Breast epithelium (tissue), 4 donors: ENCODE measurements at regions not wholly inside any gene's neighbourhood (a gene's known extent, or its start where the extent isn't known, plus 50 kb on each side); places are given as distances from the start of the nearest gene placed in this dataset.

ENCODE experiments used
- DNase-seq, 2 donors: peaks; one replicate each; pipeline ENCODE4 v3.0.0-alpha.2; 2019; ENCODE audit warnings: low spot score in 2 of 2
- H3K27ac ChIP-seq, 2 donors: fragments of 200-600 bp; sonication (generic) in 1 of 2; one replicate each; pipeline ENCODE4 v1.5.1; 2016 to 2019; ENCODE audit warnings: mild to moderate bottlenecking in 1 of 2
- H3K27me3 ChIP-seq, 2 donors: fragments of 200-600 bp; sonication (generic) in 1 of 2; one replicate each; pipeline versions ENCODE4 v1.5.1 to v1.6.0; 2017 to 2019; ENCODE audit warnings: control low read depth in 1 of 2, mild to moderate bottlenecking in 1 of 2
- H3K36me3 ChIP-seq: fragments of 200-600 bp; one replicate; pipeline ENCODE4 v1.5.1; 2019
- H3K4me1 ChIP-seq, 2 donors: fragments of 200-600 bp; sonication (generic); one replicate each; pipeline ENCODE4 v1.5.1; 2016 to 2019; ENCODE audit warnings: control low read depth in 1 of 2
- H3K4me3 ChIP-seq, 3 donors: fragments of 200-600 bp; sonication (generic); 1 replicate in 2 of 3; 2 replicates in 1 of 3; pipeline ENCODE4 v1.5.1; 2016 to 2019; ENCODE audit warnings: mild to moderate bottlenecking in 3 of 3, moderate library complexity in 2 of 3
- H3K9me3 ChIP-seq, 2 donors: fragments of 200-600 bp; sonication (generic) in 1 of 2; one replicate each; pipeline ENCODE4 v1.5.1; 2016 to 2019; ENCODE audit warnings: control low read depth in 1 of 2
- CTCF ChIP-seq, 3 donors: fragments of 450-650 bp; IDR thresholded peaks; one replicate each; pipeline ENCODE4 v1.5.1; 2016 to 2017; ENCODE audit warnings: antibody characterized with exemption in 3 of 3, mild to moderate bottlenecking in 3 of 3, moderate library complexity in 3 of 3
- POLR2A ChIP-seq: fragments of 450-650 bp; IDR thresholded peaks from one replicate; pipeline ENCODE4 v1.6.1; 2016; ENCODE audit warnings: antibody characterized with exemption, mild to moderate bottlenecking, moderate library complexity
- POLR2AphosphoS5 ChIP-seq, 3 donors: sonication (generic); formaldehyde crosslinking; IDR thresholded peaks; one replicate each; pipeline ENCODE4 v1.6.1; 2017; ENCODE audit warnings: antibody characterized with exemption in 3 of 3
- intact Hi-C: fragments of 100-400 bp; cut with DNase I; formaldehyde crosslinking; loops from one replicate; pipeline ENCODE4 v1.15.1; 2023; ENCODE audit warnings: low total_unique reads

GRCh38 chr5:117191251-117191650 lies 616.6 kb upstream of the SEMA6A start:
- no peaks in the 10 kb centered on the region for H3K4me1 ChIP-seq
- no peaks in the 10 kb centered on the region for H3K9me3 ChIP-seq
- no peak overlapping the region for H3K27ac ChIP-seq
- no peak for DNase-seq
- H3K27me3 ChIP-seq: no peaks in the 10 kb centered on the region
- H3K36me3 ChIP-seq: no peaks in the 10 kb centered on the region
- intact Hi-C loops: no loop called here
- TF ChIP-seq POLR2AphosphoS5 (IDR thresholded peaks at IDR 0.05): no peak
- no peak for TF ChIP-seq POLR2A
- TF ChIP-seq CTCF (IDR thresholded peaks at IDR 0.05): no peak
- no peak overlapping the region for H3K4me3 ChIP-seq

DNA sequence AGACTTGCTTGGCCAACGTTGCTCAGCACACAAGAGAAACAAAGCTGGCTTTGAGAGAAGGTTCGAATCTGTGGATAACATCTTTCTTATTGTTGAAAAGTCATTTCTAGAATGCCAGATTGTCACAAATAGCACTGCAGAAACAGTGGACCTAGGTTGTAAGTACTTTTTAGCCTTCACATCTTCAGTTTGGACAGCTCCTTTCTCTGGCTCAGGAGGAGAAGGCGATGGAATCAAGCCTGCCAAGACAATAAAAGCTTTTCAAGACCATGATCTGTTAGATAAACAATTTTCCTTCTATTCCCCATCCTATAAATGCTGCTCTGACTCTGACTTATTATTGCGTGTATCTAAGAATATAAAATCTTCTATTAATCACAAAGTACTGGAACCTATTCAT lies 615.2 kb upstream of the SEMA6A start:
- H3K4me3 ChIP-seq: no peak overlapping the region
- no peaks in the 10 kb centered on the region for H3K4me1 ChIP-seq
- H3K36me3 ChIP-seq: no peaks in the 10 kb centered on the region
- intact Hi-C loops: no loop called here
- TF ChIP-seq CTCF (IDR thresholded peaks at IDR 0.05) (no peak), POLR2AphosphoS5 (IDR thresholded peaks at IDR 0.05) (no peak)
- no peak for DNase-seq
- H3K27ac ChIP-seq: no peak overlapping the region
- H3K9me3 ChIP-seq: no peaks in the 10 kb centered on the region
- H3K27me3 ChIP-seq: no peaks in the 10 kb centered on the region

GRCh38 chr5:117188211-117188610 lies 613.6 kb upstream of the SEMA6A start:
- no peaks in the 10 kb centered on the region for H3K4me1 ChIP-seq
- no peak overlapping the region for H3K4me3 ChIP-seq
- H3K36me3 ChIP-seq: no peaks in the 10 kb centered on the region
- no peaks in the 10 kb centered on the region for H3K9me3 ChIP-seq
- no peak for DNase-seq
- H3K27me3 ChIP-seq: no peaks in the 10 kb centered on the region
- intact Hi-C loops: no loop called here
- no peak for TF ChIP-seq POLR2A
- no peak overlapping the region for H3K27ac ChIP-seq

DNA sequence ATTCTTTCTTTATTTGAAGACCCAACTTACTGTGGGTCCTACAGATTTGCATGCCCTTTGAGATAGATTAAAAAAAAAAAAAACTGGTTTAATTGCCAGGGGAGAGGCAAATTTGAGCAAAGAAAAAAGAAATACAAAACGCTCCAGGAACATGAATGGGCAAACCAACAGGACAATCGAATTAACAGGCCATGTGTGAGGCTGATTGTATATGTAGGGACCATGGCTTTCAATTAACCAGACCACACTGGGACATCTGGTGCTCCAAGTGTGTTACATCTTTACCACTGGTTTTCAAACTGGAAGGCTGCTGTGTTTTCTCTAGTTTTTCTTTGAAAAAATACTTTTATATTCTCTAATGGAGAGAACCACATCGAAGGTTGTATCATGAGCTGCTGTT lies 612.1 kb upstream of the SEMA6A start:
- intact Hi-C loops: no loop called here
- TF ChIP-seq POLR2A (no peak), CTCF (IDR thresholded peaks at IDR 0.05) (no peak), POLR2AphosphoS5 (IDR thresholded peaks at IDR 0.05) (no peak)
- Histone ChIP-seq H3K27ac (no peak overlapping the region), H3K4me3 (no peak overlapping the region), H3K36me3 (no peaks in the 10 kb centered on the region), H3K27me3 (no peaks in the 10 kb centered on the region), H3K4me1 (no peaks in the 10 kb centered on the region), H3K9me3 (no peaks in the 10 kb centered on the region)
- DNase-seq: no peak

- DNase-seq: no peak
- TF ChIP-seq POLR2AphosphoS5 (IDR thresholded peaks at IDR 0.05): no peak
- H3K4me1 ChIP-seq: no peaks in the 10 kb centered on the region
- no peak overlapping the region for H3K4me3 ChIP-seq
- intact Hi-C loops: no loop called here
- no peaks in the 10 kb centered on the region for H3K9me3 ChIP-seq
- H3K27me3 ChIP-seq: no peaks in the 10 kb centered on the region
- no peaks in the 10 kb centered on the region for H3K36me3 ChIP-seq
- H3K27ac ChIP-seq: no peak overlapping the region
Observed at GRCh38 chr5:117183326-117183725, 608.7 kb upstream of the SEMA6A start.

GRCh38 chr5:117182104-117182503 lies 607.5 kb upstream of the SEMA6A start:
- no peaks in the 10 kb centered on the region for H3K27me3 ChIP-seq
- no peak overlapping the region for H3K4me3 ChIP-seq
- DNase-seq: no peak
- H3K36me3 ChIP-seq: no peaks in the 10 kb centered on the region
- intact Hi-C loops: no loop called here
- no peaks in the 10 kb centered on the region for H3K4me1 ChIP-seq
- TF ChIP-seq POLR2A (no peak), POLR2AphosphoS5 (IDR thresholded peaks at IDR 0.05) (no peak), CTCF (IDR thresholded peaks at IDR 0.05) (no peak)
- no peak overlapping the region for H3K27ac ChIP-seq
- H3K9me3 ChIP-seq: no peaks in the 10 kb centered on the region
